Prostate gland (tissue), 2 donors: ENCODE measurements at regions not wholly inside any gene's neighbourhood (a gene's known extent, or its start where the extent isn't known, plus 50 kb on each side); places are given as distances from the start of the nearest gene placed in this dataset.

Source experiments
- POLR2A ChIP-seq: fragments of 450-650 bp; IDR thresholded peaks from one replicate; pipeline ENCODE4 v1.6.1; 2016; ENCODE audit warnings: antibody characterized with exemption, mild to moderate bottlenecking
- TF ChIP-seq, protein P1 (sequence below), 4 experiments: fragments of 200-600 bp in 2 of 4; fragments of 450-650 bp in 2 of 4; sonication (generic) in 2 of 4; IDR thresholded peaks; 1 replicate in 3 of 4; 2 replicates in 1 of 4; pipeline ENCODE4 v1.5.1; 2016 to 2019; ENCODE audit warnings: antibody characterized with exemption in 4 of 4, mild to moderate bottlenecking in 2 of 4, moderate library complexity in 2 of 4

GRCh38 chr10:33799944-33800323, 465.5 kb upstream of the NRP1 start:
- TF ChIP-seq, protein P1, sequence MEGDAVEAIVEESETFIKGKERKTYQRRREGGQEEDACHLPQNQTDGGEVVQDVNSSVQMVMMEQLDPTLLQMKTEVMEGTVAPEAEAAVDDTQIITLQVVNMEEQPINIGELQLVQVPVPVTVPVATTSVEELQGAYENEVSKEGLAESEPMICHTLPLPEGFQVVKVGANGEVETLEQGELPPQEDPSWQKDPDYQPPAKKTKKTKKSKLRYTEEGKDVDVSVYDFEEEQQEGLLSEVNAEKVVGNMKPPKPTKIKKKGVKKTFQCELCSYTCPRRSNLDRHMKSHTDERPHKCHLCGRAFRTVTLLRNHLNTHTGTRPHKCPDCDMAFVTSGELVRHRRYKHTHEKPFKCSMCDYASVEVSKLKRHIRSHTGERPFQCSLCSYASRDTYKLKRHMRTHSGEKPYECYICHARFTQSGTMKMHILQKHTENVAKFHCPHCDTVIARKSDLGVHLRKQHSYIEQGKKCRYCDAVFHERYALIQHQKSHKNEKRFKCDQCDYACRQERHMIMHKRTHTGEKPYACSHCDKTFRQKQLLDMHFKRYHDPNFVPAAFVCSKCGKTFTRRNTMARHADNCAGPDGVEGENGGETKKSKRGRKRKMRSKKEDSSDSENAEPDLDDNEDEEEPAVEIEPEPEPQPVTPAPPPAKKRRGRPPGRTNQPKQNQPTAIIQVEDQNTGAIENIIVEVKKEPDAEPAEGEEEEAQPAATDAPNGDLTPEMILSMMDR (IDR thresholded peaks at IDR 0.05) = no peak
- TF ChIP-seq POLR2A = no peak
